K562 (cell line): ENCODE measurements at regions not wholly inside any gene's neighbourhood (a gene's known extent, or its start where the extent isn't known, plus 50 kb on each side); places are given as distances from the start of the nearest gene placed in this dataset.

Source experiments
- ATAC-seq: fragments of 200-7000 bp; cut with Tn5 transposase; 3 replicates; pipeline ENCODE4 v1.9.1; 2020; ENCODE audit warnings: moderate library complexity
- BruUV-seq: library from RNA; stranded (reverse); fragments of 400-500 nt; replicated peaks from 2 replicates; lab custom pipeline; 2021; lab: Mats Ljungman, UMichigan
- CTCF ChIA-PET: fragments of 300-600 bp; formaldehyde crosslinking; extraction: SDS; loops from one replicate; lab custom pipeline; 2021; ENCODE audit warnings: low intra/inter-chr PET ratio; lab: Yijun Ruan, JAX
- POLR2A ChIA-PET: fragments of 300-600, 350-650 bp; sonication (Branson Sonifier 250); formaldehyde crosslinking; extraction: SDS; loops from one replicate; lab custom pipeline; 2021; ENCODE audit warnings: antibody characterized with exemption, inconsistent platforms; lab: Yijun Ruan, JAX
- DNase-seq, 4 experiments: peaks; one replicate each; pipeline versions ENCODE4 v3.0.0 to v3.0.0-alpha.2; 2011 to 2018; ENCODE audit warnings: low spot score in 3 of 4, mixed read lengths in 3 of 4; ENCODE audit errors: extremely low read depth in 1 of 4
- FAIRE-seq: peaks from 2 replicates; lab custom pipeline; 2011; peaks lifted over from hg19 to GRCh38; lab: Jason Lieb, UNC
- H2AFZ ChIP-seq: 2 replicates; pipeline ENCODE4 v1.6.0; 2011; ENCODE audit warnings: low read depth, low read length, control low read depth, inconsistent platforms
- H3K27ac ChIP-seq: fragments of 200-600 bp; 3 replicates; pipeline ENCODE4 v1.8.0; 2011; ENCODE audit warnings: low read depth, mild to moderate bottlenecking, control low read depth, inconsistent platforms, low read length, moderate library complexity, mixed read lengths; ENCODE audit errors: extremely low read depth
- H3K27me3 ChIP-seq, 2 experiments: fragments of 300-600 bp in 1 of 2; 2 replicates in 1 of 2; 3 replicates in 1 of 2; pipeline versions ENCODE4 v1.6.0 to v1.8.0; 2011; ENCODE audit warnings: inconsistent platforms in 2 of 2, low read length in 2 of 2, mild to moderate bottlenecking in 1 of 2, mixed read lengths in 1 of 2, moderate library complexity in 1 of 2; ENCODE audit not compliant: control insufficient read depth in 2 of 2, insufficient read depth in 2 of 2
- H3K36me3 ChIP-seq: fragments of 300-600 bp; 3 replicates; pipeline ENCODE4 v1.8.0; 2011; ENCODE audit warnings: mild to moderate bottlenecking, low read length, inconsistent platforms; ENCODE audit not compliant: control insufficient read depth, insufficient read depth
- H3K4me1 ChIP-seq, 2 experiments: fragments of 200-600 bp in 1 of 2; replicated peaks in 1 of 2; 2 replicates in 1 of 2; 3 replicates in 1 of 2; pipeline versions ENCODE4 v1.5.1 to v1.8.0; 2011; ENCODE audit warnings: inconsistent platforms in 2 of 2, low read length in 2 of 2, mild to moderate bottlenecking in 1 of 2, mixed read lengths in 1 of 2, moderate library complexity in 1 of 2; ENCODE audit not compliant: control insufficient read depth in 2 of 2, insufficient read depth in 2 of 2
- H3K4me2 ChIP-seq: 2 replicates; pipeline ENCODE4 v1.6.1; 2011; ENCODE audit warnings: low read length, control low read depth, inconsistent platforms, mixed read lengths; ENCODE audit not compliant: insufficient read depth
- H3K4me3 ChIP-seq: fragments of 200-600 bp; sonication (generic), shearing (Covaris generic); 2 replicates; pipeline ENCODE4 v1.5.1; 2016; ENCODE audit warnings: control low read depth, inconsistent platforms
- H3K79me2 ChIP-seq: fragments of 200-600 bp; 3 replicates; pipeline ENCODE4 v1.8.0; 2011; ENCODE audit warnings: low read length, inconsistent platforms; ENCODE audit not compliant: control insufficient read depth, insufficient read depth
- H3K9ac ChIP-seq, 2 experiments: 2 replicates each; pipeline versions ENCODE4 v1.6.0 to v1.6.1; 2011; ENCODE audit warnings: low read depth in 2 of 2, low read length in 2 of 2, control low read depth in 1 of 2, inconsistent platforms in 1 of 2, mild to moderate bottlenecking in 1 of 2, mixed read lengths in 1 of 2; ENCODE audit not compliant: insufficient read depth in 1 of 2
- H3K9me1 ChIP-seq: one replicate; pipeline ENCODE4 v1.6.0; 2011; ENCODE audit warnings: inconsistent platforms, mild to moderate bottlenecking, low read length, moderate library complexity; ENCODE audit not compliant: control insufficient read depth, insufficient read depth
- H3K9me3 ChIP-seq: replicated peaks from 2 replicates; pipeline ENCODE4 v1.5.1; 2011; ENCODE audit warnings: low read depth, low read length, inconsistent platforms; ENCODE audit not compliant: control insufficient read depth, insufficient read depth
- H4K20me1 ChIP-seq: replicated peaks from 2 replicates; pipeline ENCODE4 v1.6.1; 2011; ENCODE audit warnings: low read length, inconsistent platforms, mixed read lengths; ENCODE audit not compliant: control insufficient read depth, insufficient read depth
- ADNP ChIP-seq: fragments of 200-800 bp; sonication (Bioruptor generic); IDR thresholded peaks from 2 replicates; pipeline ENCODE4 v1.6.1; 2016; ENCODE audit warnings: missing genetic modification characterization, missing compliant biosample characterization
- CHD1 ChIP-seq: fragments of 200-600 bp; sonication (generic); IDR thresholded peaks from one replicate; pipeline ENCODE4 v1.6.1; 2012; ENCODE audit warnings: mild to moderate bottlenecking, moderate library complexity, low read length, inconsistent platforms
- DEAF1 ChIP-seq: fragments of 450-650 bp; formaldehyde crosslinking; IDR thresholded peaks from 2 replicates; pipeline ENCODE4 v1.4.0; 2020; ENCODE audit warnings: mild to moderate bottlenecking, moderate library complexity
- IRF2 ChIP-seq: sonication (generic); formaldehyde crosslinking; IDR thresholded peaks from 2 replicates; pipeline ENCODE4 v1.8.1; 2022; ENCODE audit warnings: mild to moderate bottlenecking, missing genetic modification reagents
- KAT7 ChIP-seq: sonication (generic); formaldehyde crosslinking; IDR thresholded peaks from 2 replicates; pipeline ENCODE4 v1.8.0; 2022; ENCODE audit warnings: missing genetic modification reagents, mild to moderate bottlenecking, borderline replicate concordance
- KHSRP ChIP-seq: fragments of 450-650 bp; IDR thresholded peaks from 2 replicates; pipeline ENCODE4 v1.6.1; 2017
- NFXL1 ChIP-seq: fragments of 450-650 bp; formaldehyde crosslinking; IDR thresholded peaks from 2 replicates; pipeline ENCODE4 v1.4.0; 2021; ENCODE audit warnings: mild to moderate bottlenecking
- NKRF ChIP-seq: fragments of 450-650 bp; IDR thresholded peaks from 2 replicates; pipeline ENCODE4 v1.6.1; 2016; ENCODE audit warnings: borderline replicate concordance
- RBM17 ChIP-seq: fragments of 200-400 bp; formaldehyde crosslinking; IDR thresholded peaks from 2 replicates; pipeline ENCODE4 v1.6.1; 2017; ENCODE audit warnings: low read depth, mild to moderate bottlenecking, low read length, borderline replicate concordance
- SNIP1 ChIP-seq: fragments of 450-650 bp; IDR thresholded peaks from 2 replicates; pipeline ENCODE4 v1.7.1; 2017; ENCODE audit warnings: low read depth, mild to moderate bottlenecking
- STAT5A ChIP-seq: IDR thresholded peaks from 2 replicates; pipeline ENCODE4 v1.6.1; 2012; ENCODE audit warnings: low read length, inconsistent platforms, borderline replicate concordance
- TAF1 ChIP-seq: IDR thresholded peaks from 2 replicates; pipeline ENCODE4 v1.6.1; 2011; ENCODE audit warnings: mild to moderate bottlenecking, low read length, moderate library complexity; ENCODE audit not compliant: insufficient read depth, control insufficient read depth, severe bottlenecking; ENCODE audit errors: extremely low read depth
- ZC3H4 ChIP-seq: sonication (generic); formaldehyde crosslinking; IDR thresholded peaks from 2 replicates; pipeline ENCODE4 v1.9.0; 2021; ENCODE audit warnings: missing genetic modification reagents, borderline replicate concordance
- ZFP36 ChIP-seq: fragments of 150-350 bp; IDR thresholded peaks from 2 replicates; pipeline ENCODE4 v1.6.1; 2018; ENCODE audit warnings: low read length, low read depth; ENCODE audit not compliant: partially characterized antibody
- ZNF175 ChIP-seq: fragments of 200-800 bp; sonication (Bioruptor generic); IDR thresholded peaks from 2 replicates; pipeline ENCODE4 v1.6.1; 2016; ENCODE audit warnings: low read depth, mild to moderate bottlenecking, missing genetic modification characterization, missing compliant biosample characterization
- ZNF24 ChIP-seq: fragments of 450-650 bp; IDR thresholded peaks from 2 replicates; pipeline ENCODE4 v1.6.1; 2016
- ZNF444 ChIP-seq: fragments of 250-450 bp; sonication (Bioruptor Pico); IDR thresholded peaks from 2 replicates; pipeline ENCODE4 v1.4.0; 2020; ENCODE audit warnings: mild to moderate bottlenecking, moderate library complexity
- ZNF76 ChIP-seq: fragments of 250-450 bp; sonication (Bioruptor Pico); IDR thresholded peaks from 2 replicates; pipeline ENCODE4 v1.4.0; 2020; ENCODE audit warnings: mild to moderate bottlenecking, moderate library complexity, borderline replicate concordance
- ZNF79 ChIP-seq: fragments of 250-450 bp; sonication (Bioruptor Pico); IDR thresholded peaks from 2 replicates; pipeline ENCODE4 v1.4.0; 2020; ENCODE audit warnings: low read depth, mild to moderate bottlenecking, moderate library complexity
- WGBS: fragments of 100-300 bp; shearing (Covaris generic); methylation state at CpG from one replicate; pipeline ENCODE4 v1.1.6; 2016; ENCODE audit warnings: low coverage, mixed read lengths; ENCODE audit not compliant: insufficient coverage; ENCODE audit errors: missing lambda C conversion rate; 5-methylcytosine and 5-hydroxymethylcytosine counted together
- in situ Hi-C: fragments of 300-500 bp; cut with MboI; formaldehyde crosslinking; loops from 4 replicates; pipeline ENCODE4 v1.15.0; 2018; ENCODE audit warnings: inconsistent platforms, mixed read lengths
- intact Hi-C: fragments of 100-400 bp; cut with micrococcal nuclease; formaldehyde crosslinking; loops from 2 replicates; pipeline ENCODE4 v1.14.2; 2022

GRCh38 chr1:81242103-81242502, 558.6 kb upstream of the ADGRL2 start:
- WGBS = 0% methylated on average over 2 of the region's 2 CpGs

More at GRCh38 chr1:81242103-81242502, 558.6 kb upstream of the ADGRL2 start:
- ChIA-PET POLR2A (no interaction called here), CTCF (no interaction called here)
- Histone ChIP-seq H4K20me1 (no peaks in the 10 kb centered on the region), H3K27me3 (no peaks in the 10 kb centered on the region), H3K9me3 (no peaks in the 10 kb centered on the region), H3K27ac (no peak overlapping the region), H3K4me3 (no peak overlapping the region), H3K4me2 (no peak overlapping the region), H3K9me1 (no peaks in the 10 kb centered on the region), H3K9ac (no peak overlapping the region), H2AFZ (no peak overlapping the region), H3K4me1 (no peaks in the 10 kb centered on the region), H3K79me2 (no peaks in the 10 kb centered on the region), H3K36me3 (no peaks in the 10 kb centered on the region)
- ATAC-seq = no peak
- in situ Hi-C loops = no loop called here
- no peak for FAIRE-seq
- intact Hi-C loops = no loop called here
- no peak for DNase-seq
- TF ChIP-seq ZFP36 (no peak), NKRF (no peak), ZNF76 (CRISPR knock-in tag) (no peak), ZNF24 (no peak), KAT7 (no peak), KHSRP (no peak), IRF2 (CRISPR knock-in tag) (no peak), ZC3H4 (CRISPR knock-in tag) (no peak), ZNF444 (CRISPR knock-in tag) (no peak), ADNP (tag) (no peak), STAT5A (no peak), NFXL1 (CRISPR knock-in tag) (no peak), SNIP1 (no peak), DEAF1 (CRISPR knock-in tag) (no peak), ZNF175 (CRISPR knock-in tag) (no peak), RBM17 (no peak), ZNF79 (CRISPR knock-in tag) (no peak), CHD1 (no peak), TAF1 (no peak)
- no TSS peak for BruUV-seq
